Jurkat, Clone E6-1 (cell line): ENCODE measurements at regions not wholly inside any gene's neighbourhood (a gene's known extent, or its start where the extent isn't known, plus 50 kb on each side); places are given as distances from the start of the nearest gene placed in this dataset.

Experiments used
- DNase-seq: peaks from one replicate; pipeline ENCODE4 v3.0.0-alpha.2; 2011; ENCODE audit warnings: low read depth, low spot score
- H3K4me3 ChIP-seq: 2 replicates; pipeline ENCODE4 v1.5.1; 2011; ENCODE audit warnings: mild to moderate bottlenecking, low read length, control low read depth, moderate library complexity

GRCh38 chr2:191512216-191512835 lies 165.6 kb upstream of the NABP1 start:
- no peak for DNase-seq

GRCh38 chr2:191512874-191513273 lies 165.1 kb upstream of the NABP1 start:
- no peak for DNase-seq
- H3K4me3 ChIP-seq = no peak overlapping the region

More at GRCh38 chr2:191512216-191512835, 165.6 kb upstream of the NABP1 start:
- H3K4me3 ChIP-seq = no peak overlapping the region

GRCh38 chr2:191514613-191515012 lies 163.3 kb upstream of the NABP1 start:
- H3K4me3 ChIP-seq = no peak overlapping the region
- no peak for DNase-seq

GRCh38 chr2:191515551-191515950 lies 162.4 kb upstream of the NABP1 start:
- no peak overlapping the region for H3K4me3 ChIP-seq
- no peak for DNase-seq

- H3K4me3 ChIP-seq = no peak overlapping the region
- no peak for DNase-seq
Measured at GRCh38 chr2:191516260-191516659, 161.7 kb upstream of the NABP1 start.

DNA sequence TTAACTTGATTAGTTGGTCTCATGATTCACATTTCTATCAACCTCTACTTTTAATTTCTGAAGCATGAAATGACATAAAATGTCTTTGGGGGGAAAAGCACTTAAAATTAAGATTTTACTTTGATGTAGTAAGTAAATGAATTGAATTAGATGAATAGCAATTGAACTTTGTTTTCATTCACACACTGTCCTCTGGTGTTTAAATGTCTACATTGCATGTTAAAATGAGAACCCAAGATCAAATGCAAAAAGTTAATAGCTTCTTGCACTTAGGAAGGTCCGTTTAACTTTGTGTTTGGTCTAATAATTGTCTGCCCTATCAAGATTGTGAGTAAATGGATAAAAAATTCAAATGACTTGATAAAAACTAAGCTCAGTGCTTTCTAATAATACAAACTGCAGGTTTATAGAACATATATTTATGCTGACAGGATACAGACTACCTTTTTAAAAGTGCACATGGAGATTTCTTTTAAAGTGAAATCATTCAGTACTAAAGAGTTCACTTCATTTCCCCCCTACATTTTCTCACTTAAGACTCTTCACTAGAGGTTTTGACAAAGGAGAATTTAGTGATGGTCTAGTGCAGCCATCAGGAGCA lies 156.2 kb upstream of the NABP1 start:
- DNase-seq = peak; percentile 35
- H3K4me3 ChIP-seq = no peak overlapping the region

GRCh38 chr2:191522478-191523120 lies 155.3 kb upstream of the NABP1 start:
- H3K4me3 ChIP-seq = no peak overlapping the region
- DNase-seq = no peak

DNA sequence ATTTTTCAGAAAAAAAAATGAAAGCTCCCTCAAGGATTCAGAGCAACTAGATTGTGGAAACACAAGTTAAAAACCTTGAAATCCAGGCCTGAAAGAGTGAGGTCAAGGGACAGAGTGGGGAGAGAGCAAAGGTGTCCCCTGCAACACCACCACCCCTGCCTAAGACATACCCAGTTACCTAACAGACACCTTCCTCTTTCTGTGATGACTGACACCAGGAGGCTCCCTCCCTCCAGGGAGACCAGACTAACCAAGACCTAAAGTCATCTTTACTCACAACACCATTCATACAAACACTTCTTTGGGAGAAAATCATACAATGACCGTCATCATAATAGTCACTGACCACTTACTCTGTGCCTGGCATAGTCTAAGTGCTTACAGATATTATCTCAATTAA lies 151.8 kb upstream of the NABP1 start:
- H3K4me3 ChIP-seq = no peak overlapping the region
- no peak for DNase-seq

DNA sequence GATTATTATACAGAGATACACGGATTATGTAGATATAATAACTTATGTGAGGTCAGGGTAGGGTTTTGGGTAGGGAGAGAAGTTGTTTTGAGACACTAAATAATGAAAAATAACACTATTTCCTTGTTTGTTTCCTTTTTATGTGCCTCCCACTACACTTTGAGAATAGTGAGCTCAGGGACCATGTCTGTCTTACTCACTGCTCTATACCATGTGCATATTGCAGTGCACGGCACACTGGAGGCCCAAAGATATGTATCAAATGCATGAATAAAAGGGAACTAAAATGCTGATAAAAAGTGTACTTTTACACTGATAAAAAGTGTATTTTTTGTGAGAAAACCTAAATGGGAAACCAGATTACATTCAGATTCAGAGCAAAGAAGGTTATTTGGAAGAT lies 151.4 kb upstream of the NABP1 start:
- no peak overlapping the region for H3K4me3 ChIP-seq
- DNase-seq = no peak

- DNase-seq = no peak
- no peak overlapping the region for H3K4me3 ChIP-seq
Measured at GRCh38 chr2:191526953-191527556, 150.9 kb upstream of the NABP1 start.

DNA sequence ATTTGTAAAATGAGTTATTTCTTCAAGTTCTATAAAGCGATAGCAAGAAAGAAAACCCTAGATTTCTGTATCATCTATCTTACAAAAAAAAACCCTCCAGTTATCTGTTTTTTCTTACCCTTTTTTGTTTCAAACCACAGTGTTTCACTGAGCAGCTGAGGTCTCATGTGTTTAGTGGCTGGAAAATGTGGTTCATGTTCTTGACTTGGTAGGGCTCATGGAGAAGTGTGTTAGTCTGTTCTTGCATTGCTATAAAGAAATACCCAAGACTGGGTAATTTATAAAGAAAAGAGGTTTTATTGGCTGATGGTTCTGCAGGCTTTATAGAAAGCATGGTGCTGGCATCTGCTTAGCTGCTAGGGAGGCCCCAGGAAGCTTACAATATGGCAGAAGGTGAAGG lies 147.3 kb upstream of the NABP1 start:
- no peak for DNase-seq
- no peak overlapping the region for H3K4me3 ChIP-seq

DNA sequence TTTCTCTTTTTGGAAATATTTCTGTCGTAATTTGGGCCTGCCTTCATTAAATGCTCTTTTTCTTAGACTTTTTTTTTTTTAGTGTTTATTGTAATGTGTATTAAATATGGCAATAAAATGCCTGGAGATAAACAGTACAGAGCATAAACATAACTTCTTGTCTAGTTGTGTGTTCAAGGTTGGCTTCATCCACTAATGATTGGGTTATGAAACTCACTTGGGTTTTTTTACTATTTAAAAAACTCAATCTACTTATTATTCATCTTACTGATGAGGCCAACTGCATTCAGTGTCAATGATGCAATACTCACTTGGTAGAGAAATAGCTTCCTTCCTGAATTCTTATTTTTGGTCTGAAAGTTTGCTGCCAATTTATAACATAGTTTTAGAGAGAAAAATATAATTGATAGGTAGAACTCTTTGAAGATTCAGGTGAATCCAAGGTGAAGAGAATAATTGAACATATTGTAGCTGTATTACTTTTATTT lies 144.2 kb upstream of the NABP1 start:
- no peak for DNase-seq
- no peak overlapping the region for H3K4me3 ChIP-seq

GRCh38 chr2:191537921-191538320 lies 140.0 kb upstream of the NABP1 start:
- H3K4me3 ChIP-seq = no peak overlapping the region
- no peak for DNase-seq

DNA sequence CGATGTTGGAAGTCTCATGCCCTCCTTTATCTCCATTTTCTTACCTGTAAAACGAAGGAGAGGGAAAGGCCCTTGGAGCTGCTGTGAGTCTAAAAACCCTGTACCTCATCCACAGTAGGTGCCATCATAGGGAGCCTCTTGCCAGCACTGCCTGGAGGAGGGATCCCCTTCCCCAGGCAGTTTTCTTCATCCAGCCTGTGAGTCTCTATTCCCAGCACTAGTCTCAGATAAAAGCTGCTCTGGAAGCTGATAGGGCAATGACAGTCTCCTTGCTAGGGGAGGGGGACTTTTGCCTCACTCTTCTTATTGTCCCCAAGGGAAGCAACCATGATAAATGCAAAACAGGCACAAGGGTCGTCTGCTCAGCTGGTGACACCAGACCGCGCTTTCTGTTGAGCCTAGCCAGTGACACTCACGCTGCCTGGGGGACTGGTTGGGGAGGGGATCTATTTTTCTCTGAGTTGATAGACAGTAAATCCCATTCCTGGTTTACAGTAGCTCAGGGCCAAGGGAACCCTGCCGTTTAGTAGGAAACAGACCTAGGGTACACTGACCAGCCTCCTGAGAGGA lies 139.5 kb upstream of the NABP1 start:
- no peak overlapping the region for H3K4me3 ChIP-seq
- no peak for DNase-seq

DNA sequence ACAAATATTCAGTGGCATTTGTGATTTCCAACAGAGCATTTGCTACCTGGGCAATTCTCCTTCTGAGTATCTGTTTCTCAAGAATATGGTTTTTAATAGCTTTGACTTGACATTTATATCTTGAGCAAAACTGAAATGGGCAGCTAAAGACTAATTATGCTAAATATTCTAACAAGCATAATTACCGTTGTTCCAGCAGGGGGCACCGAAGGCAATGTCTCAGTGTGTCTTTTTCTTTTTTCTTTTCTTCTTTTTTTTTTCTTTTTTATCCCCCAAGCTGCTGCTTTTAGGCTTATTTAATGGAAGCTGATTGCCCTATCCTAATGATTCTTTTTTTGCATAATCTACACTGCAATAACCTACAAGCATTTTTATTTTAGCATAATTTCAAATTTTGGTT lies 138.9 kb upstream of the NABP1 start:
- H3K4me3 ChIP-seq = no peak overlapping the region
- peak; percentile 32 for DNase-seq

- DNase-seq = no peak
- no peak overlapping the region for H3K4me3 ChIP-seq
Measured at GRCh38 chr2:191540681-191541080, 137.3 kb upstream of the NABP1 start.

DNA sequence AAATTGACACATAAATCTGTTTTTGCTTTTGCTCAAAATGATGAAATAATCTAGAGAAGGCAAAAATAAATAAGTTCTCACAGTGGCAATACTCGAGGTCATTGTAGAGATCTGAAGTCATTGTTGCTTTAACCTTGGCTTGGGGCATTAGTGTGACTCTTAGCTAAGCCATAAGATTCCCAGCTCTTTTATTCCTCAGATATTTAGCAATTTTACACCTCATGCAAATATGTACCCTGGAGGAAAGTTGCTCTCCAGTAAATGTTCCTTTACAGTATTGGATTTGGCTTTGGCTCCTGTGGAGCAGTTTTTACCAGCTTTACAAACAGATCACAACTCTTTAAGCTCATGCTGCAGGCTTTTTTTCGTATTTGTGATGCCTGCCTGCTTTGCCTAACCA lies 134.2 kb upstream of the NABP1 start:
- no peak overlapping the region for H3K4me3 ChIP-seq
- no peak for DNase-seq

DNA sequence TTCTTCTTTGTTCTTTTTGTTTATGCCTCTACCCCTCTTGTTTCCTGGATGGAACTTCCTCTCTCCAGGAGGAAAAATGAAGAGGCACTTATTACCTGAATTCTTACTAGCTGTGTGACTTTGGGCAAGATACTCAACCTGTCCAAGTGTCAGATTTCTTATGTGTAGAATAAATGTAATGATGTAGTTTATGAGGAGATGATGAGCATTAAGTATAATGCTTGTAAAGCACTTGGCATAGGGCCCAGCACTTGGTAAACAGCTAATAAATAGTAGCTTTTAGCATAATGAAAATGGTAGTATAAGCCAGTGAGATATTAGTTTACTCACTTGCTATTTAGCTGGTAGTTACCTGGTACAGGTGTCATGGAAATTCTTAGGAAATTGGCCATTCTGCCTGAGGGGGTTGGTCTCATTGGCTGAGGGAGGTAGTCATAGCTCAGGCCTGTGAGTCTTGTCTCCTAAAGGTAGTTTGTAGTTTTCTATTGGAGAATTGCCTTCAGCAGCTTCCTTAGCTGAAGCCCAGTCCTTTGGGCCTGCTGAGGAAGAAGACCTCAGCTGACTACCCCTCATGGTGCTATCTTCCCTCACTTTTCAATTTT lies 133.4 kb upstream of the NABP1 start:
- DNase-seq = no peak
- no peak overlapping the region for H3K4me3 ChIP-seq

DNA sequence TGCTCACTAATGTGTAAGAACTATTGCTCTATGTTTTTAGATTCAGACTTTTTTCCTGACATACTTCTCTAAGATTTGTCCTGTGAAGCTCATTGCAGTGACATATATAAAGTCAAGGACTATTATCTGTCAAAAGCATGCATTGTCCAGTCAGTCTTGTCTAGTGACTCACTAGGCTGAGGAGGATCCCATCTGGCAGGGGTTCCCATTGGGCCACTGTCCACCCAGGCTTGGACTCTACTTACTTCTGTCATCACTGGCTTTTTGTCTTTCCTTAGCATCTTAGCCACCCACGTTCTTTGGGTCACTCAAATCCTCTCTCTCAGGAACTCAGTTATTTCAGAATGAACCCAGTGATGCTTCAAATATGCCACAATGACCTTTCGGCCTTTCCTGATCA lies 132.6 kb upstream of the NABP1 start:
- DNase-seq = no peak
- no peak overlapping the region for H3K4me3 ChIP-seq

DNA sequence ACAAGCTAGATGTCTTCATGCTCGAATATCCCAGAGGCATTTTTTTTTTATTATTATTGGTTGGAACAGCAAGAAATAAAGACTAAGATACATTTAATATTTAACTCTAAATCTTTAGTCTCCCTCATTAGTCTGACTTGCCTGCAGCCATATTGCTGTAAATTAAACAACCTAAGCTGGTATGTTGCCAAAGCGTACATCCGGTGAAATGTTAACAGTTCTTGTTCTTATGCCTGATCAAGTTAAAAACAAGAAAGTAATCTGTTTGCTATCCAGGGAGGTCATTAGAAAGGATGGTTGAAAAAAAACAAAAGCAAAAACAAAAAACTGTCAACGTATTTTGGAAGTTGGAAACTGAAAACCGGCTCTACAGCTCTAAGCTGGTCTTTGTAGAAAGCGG lies 125.9 kb upstream of the NABP1 start:
- no peak overlapping the region for H3K4me3 ChIP-seq
- DNase-seq = no peak
